Prostate gland (tissue), 2 donors: ENCODE measurements at regions not wholly inside any gene's neighbourhood (a gene's known extent, or its start where the extent isn't known, plus 50 kb on each side); places are given as distances from the start of the nearest gene placed in this dataset.

ENCODE experiments used
- DNase-seq: peaks from one replicate; pipeline ENCODE4 v3.0.0-alpha.2; 2019; ENCODE audit warnings: low spot score
- H3K27ac ChIP-seq, 2 donors: fragments of 200-600 bp; sonication (generic); 2 replicates each; pipeline ENCODE4 v1.5.1; 2017 to 2019
- H3K27me3 ChIP-seq: fragments of 200-600 bp; sonication (generic); replicated peaks from 2 replicates; pipeline ENCODE4 v1.5.1; 2019; ENCODE audit not compliant: insufficient read depth
- H3K36me3 ChIP-seq, 2 donors: fragments of 200-600 bp; sonication (generic); 1 replicate in 1 of 2; 2 replicates in 1 of 2; pipeline versions ENCODE4 v1.5.1 to v1.8.1; 2017 to 2019
- H3K4me1 ChIP-seq: fragments of 200-600 bp; sonication (generic); replicated peaks from 2 replicates; pipeline ENCODE4 v1.5.1; 2019
- H3K4me3 ChIP-seq, 2 donors: fragments of 200-600 bp; sonication (generic); 2 replicates each; pipeline ENCODE4 v1.5.1; 2017 to 2019
- H3K9me3 ChIP-seq: fragments of 200-600 bp; sonication (generic); 2 replicates; pipeline ENCODE4 v1.5.1; 2017
- CTCF ChIP-seq, 4 experiments: fragments of 200-600 bp in 2 of 4; fragments of 450-650 bp in 2 of 4; sonication (generic) in 2 of 4; IDR thresholded peaks; 1 replicate in 3 of 4; 2 replicates in 1 of 4; pipeline ENCODE4 v1.5.1; 2016 to 2019; ENCODE audit warnings: antibody characterized with exemption in 4 of 4, mild to moderate bottlenecking in 2 of 4, moderate library complexity in 2 of 4
- POLR2A ChIP-seq: fragments of 450-650 bp; IDR thresholded peaks from one replicate; pipeline ENCODE4 v1.6.1; 2016; ENCODE audit warnings: antibody characterized with exemption, mild to moderate bottlenecking
- POLR2AphosphoS5 ChIP-seq: sonication (generic); formaldehyde crosslinking; IDR thresholded peaks from one replicate; pipeline ENCODE4 v1.6.1; 2017; ENCODE audit warnings: antibody characterized with exemption
- WGBS: methylation state at CpG from one replicate; pipeline ENCODE4 v1.1.5; 2018; 5-methylcytosine and 5-hydroxymethylcytosine counted together
- intact Hi-C: fragments of 100-400 bp; cut with DNase I; formaldehyde crosslinking; loops from one replicate; pipeline ENCODE4 v1.14.2; 2022

DNA sequence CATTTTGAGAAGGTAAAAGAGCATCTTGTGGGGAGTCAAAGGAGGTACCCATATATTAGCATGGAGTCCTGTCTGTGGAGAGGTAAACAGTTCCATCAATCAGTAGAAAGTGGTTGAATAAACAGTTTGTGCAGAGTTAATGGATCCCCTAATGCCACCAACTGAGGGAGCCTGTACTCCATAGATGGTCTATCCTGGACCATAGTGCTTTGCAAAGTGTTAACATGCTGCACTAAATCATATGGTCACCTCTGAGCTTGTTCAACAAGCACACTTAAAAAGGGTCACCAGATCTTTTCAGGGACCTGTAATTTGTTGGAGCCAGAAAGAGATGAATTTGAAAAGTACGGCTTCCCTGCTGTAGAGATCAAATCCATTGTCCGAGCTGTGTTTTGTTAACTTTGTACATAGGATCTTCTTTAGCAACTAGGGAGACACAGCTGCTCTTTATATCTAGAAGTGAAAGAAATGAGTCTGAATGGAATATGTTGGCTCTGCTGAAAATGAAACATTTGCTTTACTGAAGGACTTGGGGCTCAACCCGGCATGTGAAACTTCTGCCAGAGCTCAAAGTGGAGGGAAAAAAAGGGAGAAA lies 366.4 kb downstream of the ETNK1 start:
- no peak for DNase-seq
- Histone ChIP-seq H3K27me3 (no peaks in the 10 kb centered on the region), H3K4me1 (no peaks in the 10 kb centered on the region), H3K9me3 (no peaks in the 10 kb centered on the region), H3K27ac (no peak overlapping the region), H3K4me3 (no peak overlapping the region), H3K36me3 (no peaks in the 10 kb centered on the region)
- intact Hi-C loops, result no loop called here
- WGBS, result 71% methylated on average over 3 of the region's 3 CpGs
- TF ChIP-seq POLR2A, result no peak

DNA sequence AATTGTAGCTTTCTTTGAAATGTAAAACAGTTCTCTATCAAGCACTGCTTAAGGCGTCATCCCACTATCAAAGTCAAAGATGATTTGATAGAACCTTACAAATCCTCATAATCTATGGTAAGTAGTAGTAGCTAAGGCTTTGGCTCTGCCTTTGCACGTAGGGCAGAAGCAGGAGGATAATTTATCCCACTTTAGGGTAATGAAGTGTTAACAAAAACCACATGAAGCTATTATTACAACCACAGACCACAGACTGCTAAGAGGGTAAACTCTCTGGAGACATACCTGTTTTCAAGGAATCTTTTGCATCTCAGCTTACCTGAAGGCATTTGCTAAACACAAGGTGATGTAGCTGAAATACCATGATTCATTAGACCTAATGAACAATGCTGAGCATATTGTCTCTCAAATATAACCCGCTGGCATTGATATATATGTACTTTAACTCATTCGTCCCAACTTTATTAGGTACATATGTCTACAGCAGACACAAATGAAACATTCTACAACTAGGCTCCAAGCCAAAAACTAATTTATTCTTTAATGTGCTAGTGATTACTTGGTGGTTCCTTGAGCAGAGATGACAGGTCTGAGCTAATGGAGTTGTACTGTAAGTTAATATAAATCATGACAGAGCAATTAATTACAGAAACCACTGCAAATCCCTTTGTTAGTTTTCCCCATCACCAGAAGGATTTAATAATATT lies 368.8 kb downstream of the ETNK1 start:
- Histone ChIP-seq H3K4me1 (no peaks in the 10 kb centered on the region), H3K27me3 (no peaks in the 10 kb centered on the region), H3K27ac (no peak overlapping the region), H3K9me3 (no peaks in the 10 kb centered on the region), H3K4me3 (no peak overlapping the region), H3K36me3 (no peaks in the 10 kb centered on the region)
- intact Hi-C loops, result no loop called here
- TF ChIP-seq POLR2AphosphoS5 (no peak), CTCF (IDR thresholded peaks at IDR 0.05) (no peak), POLR2A (no peak)
- 42% methylated on average over 4 of the region's 4 CpGs for WGBS
- DNase-seq, result no peak

- WGBS, result 70% methylated on average over 3 of the region's 3 CpGs
- TF ChIP-seq CTCF (IDR thresholded peaks at IDR 0.05) (no peak), POLR2AphosphoS5 (no peak), POLR2A (no peak)
- no peak for DNase-seq
- no peaks in the 10 kb centered on the region for H3K4me1 ChIP-seq
- no peak overlapping the region for H3K4me3 ChIP-seq
- intact Hi-C loops, result no loop called here
- no peaks in the 10 kb centered on the region for H3K9me3 ChIP-seq
- H3K36me3 ChIP-seq, result no peaks in the 10 kb centered on the region
- no peaks in the 10 kb centered on the region for H3K27me3 ChIP-seq
- no peak overlapping the region for H3K27ac ChIP-seq
Observed at GRCh38 chr12:22994316-22994675, 369.3 kb downstream of the ETNK1 start.

DNA sequence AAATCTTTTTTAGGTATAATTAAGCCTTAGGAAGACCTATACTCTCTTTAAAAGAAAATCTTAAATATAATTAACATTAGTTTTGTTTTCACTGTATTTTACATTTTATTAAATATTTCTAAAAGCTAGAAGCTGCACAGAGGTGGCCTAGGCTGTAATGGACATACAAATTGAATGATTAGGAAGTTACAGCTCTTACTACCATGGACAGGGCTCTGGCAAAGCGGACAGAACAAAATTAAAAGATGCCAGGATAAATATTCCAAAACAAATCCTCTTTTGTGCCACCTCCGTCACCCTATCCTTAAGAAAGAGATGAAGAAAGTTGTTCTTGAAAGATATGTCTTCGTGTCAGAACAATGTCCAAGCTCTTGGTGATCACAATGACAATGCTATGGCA lies 376.5 kb downstream of the ETNK1 start:
- 44% methylated on average over 3 of the region's 3 CpGs for WGBS

DNA sequence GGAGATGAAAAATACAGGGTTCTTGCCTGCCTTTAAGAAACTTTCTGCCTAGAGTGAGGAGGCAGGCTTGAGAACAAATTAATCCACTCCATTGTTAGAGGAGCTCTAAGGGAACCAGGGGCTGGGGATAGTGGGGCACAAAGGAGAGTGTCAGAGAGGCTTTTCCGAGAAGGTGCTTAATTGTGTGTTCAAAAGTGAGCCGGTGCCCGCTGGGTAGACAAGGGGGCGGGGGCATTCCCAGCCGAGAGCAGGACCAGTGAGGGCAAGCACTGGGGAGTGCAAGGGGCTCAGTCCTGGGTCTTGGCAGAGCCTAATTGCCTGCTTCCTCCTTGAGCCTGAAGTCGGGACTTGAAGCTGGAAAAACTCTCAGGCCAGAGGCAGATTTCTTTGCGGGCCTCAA lies 377.4 kb downstream of the ETNK1 start:
- no peaks in the 10 kb centered on the region for H3K9me3 ChIP-seq
- intact Hi-C loops, result no loop called here
- WGBS, result 70% methylated on average over 7 of the region's 7 CpGs
- no peaks in the 10 kb centered on the region for H3K27me3 ChIP-seq
- H3K4me3 ChIP-seq, result no peak overlapping the region
- no peak overlapping the region for H3K27ac ChIP-seq
- no peaks in the 10 kb centered on the region for H3K36me3 ChIP-seq
- TF ChIP-seq POLR2AphosphoS5, result no peak
- TF ChIP-seq POLR2A, result no peak
- TF ChIP-seq CTCF (IDR thresholded peaks at IDR 0.05), result no peak
- no peak for DNase-seq
- no peaks in the 10 kb centered on the region for H3K4me1 ChIP-seq

More for the DNA sequence above, 376.5 kb downstream of the ETNK1 start:
- Histone ChIP-seq H3K27me3 (no peaks in the 10 kb centered on the region), H3K27ac (no peak overlapping the region), H3K4me1 (no peaks in the 10 kb centered on the region), H3K36me3 (no peaks in the 10 kb centered on the region), H3K9me3 (no peaks in the 10 kb centered on the region), H3K4me3 (no peak overlapping the region)
- TF ChIP-seq POLR2AphosphoS5, result no peak
- TF ChIP-seq POLR2A, result no peak
- DNase-seq, result no peak
- intact Hi-C loops, result no loop called here

GRCh38 chr12:23004473-23005020 lies 379.6 kb downstream of the ETNK1 start:
- 91% methylated on average over 4 of the region's 4 CpGs for WGBS
- intact Hi-C loops, result no loop called here

More at GRCh38 chr12:23004473-23005020, 379.6 kb downstream of the ETNK1 start:
- TF ChIP-seq CTCF (IDR thresholded peaks at IDR 0.05) (no peak), POLR2A (no peak), POLR2AphosphoS5 (no peak)
- H3K27ac ChIP-seq, result no peak overlapping the region
- DNase-seq, result no peak
- no peaks in the 10 kb centered on the region for H3K27me3 ChIP-seq
- H3K9me3 ChIP-seq, result no peaks in the 10 kb centered on the region
- no peak overlapping the region for H3K4me3 ChIP-seq
- no peaks in the 10 kb centered on the region for H3K4me1 ChIP-seq
- no peaks in the 10 kb centered on the region for H3K36me3 ChIP-seq
